Activated CD4-positive, alpha-beta memory T cell treated with anti-CD3 and anti-CD28 coated beads for 36 hours (primary cell): ENCODE measurements at regions not wholly inside any gene's neighbourhood (a gene's known extent, or its start where the extent isn't known, plus 50 kb on each side); places are given as distances from the start of the nearest gene placed in this dataset.
"Not testable (repeated sequence)": the region's sequence is repeated elsewhere in the genome, so short reads cannot be mapped to it uniquely, and the experiment has no call there.

ENCODE experiments used
- CTCF ChIA-PET: fragments of 350-600 bp; sonication (Branson Sonifier 250); formaldehyde crosslinking; loops from one replicate; lab custom pipeline; 2021; ENCODE audit warnings: antibody characterized with exemption, inconsistent platforms; lab: Charles Lee
- POLR2A ChIA-PET: fragments of 350-600 bp; sonication (Branson Sonifier 250); formaldehyde crosslinking; loops from one replicate; lab custom pipeline; 2021; ENCODE audit warnings: antibody characterized with exemption; lab: Charles Lee
- DNase-seq: peaks from one replicate; pipeline ENCODE4 v3.0.0-alpha.2; 2020
- H3K27ac Mint-ChIP-seq: one replicate; pipeline ENCODE4 v1.8.0; 2021; ENCODE audit warnings: mixed read lengths
- H3K27me3 Mint-ChIP-seq: one replicate; pipeline ENCODE4 v1.8.0; 2021; ENCODE audit warnings: mixed read lengths
- H3K36me3 Mint-ChIP-seq: one replicate; pipeline ENCODE4 v1.8.0; 2021; ENCODE audit warnings: mixed read lengths
- H3K4me1 Mint-ChIP-seq: one replicate; pipeline ENCODE4 v1.8.0; 2021; ENCODE audit warnings: low read depth, mixed read lengths
- H3K4me3 Mint-ChIP-seq: one replicate; pipeline ENCODE4 v1.8.0; 2021; ENCODE audit warnings: mild to moderate bottlenecking, mixed read lengths
- H3K9me3 Mint-ChIP-seq: one replicate; pipeline ENCODE4 v1.8.0; 2021; ENCODE audit warnings: mixed read lengths
- intact Hi-C: fragments of 100-400 bp; cut with micrococcal nuclease; formaldehyde crosslinking; loops from one replicate; pipeline ENCODE4 v1.15.1; 2023

DNA sequence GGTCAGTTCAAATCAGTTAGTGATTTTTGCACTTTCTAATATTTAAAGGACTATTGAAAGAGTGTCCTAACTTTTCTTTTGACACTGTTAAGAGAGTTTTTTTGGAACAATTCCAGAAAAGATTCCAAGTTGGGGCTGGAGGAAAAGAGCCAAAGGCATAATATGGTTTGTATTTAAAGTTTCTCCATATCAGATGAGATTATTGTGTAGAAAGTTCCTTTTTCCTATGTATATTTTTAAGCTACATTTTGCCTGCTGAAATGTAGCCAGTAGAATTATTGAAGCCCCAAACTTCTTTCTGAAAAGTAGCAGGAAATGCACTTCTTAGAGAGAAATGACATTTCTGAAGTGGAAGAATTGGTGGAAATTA lies 136.5 kb upstream of the TSC22D2 start:
- CTCF ChIA-PET: interaction anchor here (1.6 kb wide), 1 partner anchor 224 kb away, joined by 7 read pairs; no protein-coding TSS in a partner anchor

DNA sequence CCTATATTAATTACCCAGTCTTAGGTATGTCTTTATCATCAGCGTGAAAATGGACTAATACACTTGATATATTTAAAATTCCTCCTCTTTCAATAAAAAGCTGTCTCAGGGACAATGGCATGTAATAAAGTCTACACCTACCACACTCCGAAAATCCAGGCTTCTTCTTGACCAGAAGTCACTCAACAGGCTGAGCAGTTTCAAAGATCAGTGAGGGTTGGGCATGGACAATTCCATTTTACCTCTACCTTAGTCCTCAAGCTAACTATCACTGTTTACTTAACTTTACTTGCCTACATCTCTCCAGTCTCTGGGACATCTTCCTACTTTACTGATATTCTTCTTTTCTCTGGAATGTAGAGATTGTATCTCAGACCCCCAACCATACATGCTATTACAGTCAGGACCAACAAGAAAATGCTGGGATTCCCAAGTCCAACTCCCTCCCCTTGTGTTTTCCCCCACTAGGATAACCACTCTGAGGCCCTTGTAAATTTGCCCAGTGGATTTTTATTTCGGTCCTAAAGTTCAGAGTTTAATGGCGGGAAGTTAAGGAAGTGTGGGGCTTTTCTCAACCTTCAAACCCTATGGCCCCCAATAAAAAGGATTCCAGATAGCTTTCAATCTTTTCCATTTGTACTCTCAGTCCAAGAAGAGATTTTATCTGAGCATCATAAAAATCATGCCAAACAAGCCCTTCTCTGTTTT lies 137.1 kb upstream of the TSC22D2 start:
- H3K9me3 Mint-ChIP-seq: peaks cover 2% of the 10 kb centered on the region
- ChIA-PET POLR2A (no interaction called here), CTCF (interaction anchor here (1.6 kb wide), 1 partner anchor 224 kb away, joined by 7 read pairs; no protein-coding TSS in a partner anchor)
- no peak overlapping the region for H3K4me3 Mint-ChIP-seq
- DNase-seq: no peak
- intact Hi-C loops: no loop called here
- H3K36me3 Mint-ChIP-seq: no peaks in the 10 kb centered on the region
- no peak overlapping the region for H3K27ac Mint-ChIP-seq
- H3K4me1 Mint-ChIP-seq: no peaks in the 10 kb centered on the region
- H3K27me3 Mint-ChIP-seq: peaks cover 3% of the 10 kb centered on the region

More for the DNA sequence above, 136.5 kb upstream of the TSC22D2 start:
- intact Hi-C loops: no loop called here
- POLR2A ChIA-PET: no interaction called here
- Mint-ChIP-seq H3K9me3 (peaks cover 2% of the 10 kb centered on the region), H3K4me3 (no peak overlapping the region), H3K36me3 (no peaks in the 10 kb centered on the region), H3K27me3 (peaks cover 3% of the 10 kb centered on the region), H3K4me1 (no peaks in the 10 kb centered on the region), H3K27ac (no peak overlapping the region)
- DNase-seq: no peak

DNA sequence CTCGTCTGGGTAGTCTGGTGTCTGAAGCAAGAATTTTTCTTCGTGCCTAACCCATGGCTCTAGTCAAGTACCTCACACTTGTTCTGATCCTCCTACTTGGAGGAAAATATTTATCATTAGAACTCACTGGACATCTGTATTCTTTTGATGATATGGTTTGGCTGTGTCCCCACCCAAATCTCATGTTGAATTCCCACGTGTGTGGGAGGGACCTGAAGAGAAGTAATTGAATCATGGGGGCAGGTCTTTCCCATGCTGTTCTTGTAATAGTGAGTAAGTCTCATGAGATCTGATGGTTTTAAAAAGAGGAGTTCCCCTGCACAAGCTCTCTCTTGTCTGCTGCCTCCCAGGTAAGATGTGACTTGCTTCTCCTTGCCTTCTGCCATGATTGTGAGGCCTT lies 137.7 kb upstream of the TSC22D2 start:
- H3K4me3 Mint-ChIP-seq, DNase-seq, H3K36me3 Mint-ChIP-seq, H3K9me3 Mint-ChIP-seq, CTCF ChIA-PET, H3K27me3 Mint-ChIP-seq, POLR2A ChIA-PET, H3K27ac Mint-ChIP-seq, intact Hi-C loops, H3K4me1 Mint-ChIP-seq: not testable (repeated sequence)

DNA sequence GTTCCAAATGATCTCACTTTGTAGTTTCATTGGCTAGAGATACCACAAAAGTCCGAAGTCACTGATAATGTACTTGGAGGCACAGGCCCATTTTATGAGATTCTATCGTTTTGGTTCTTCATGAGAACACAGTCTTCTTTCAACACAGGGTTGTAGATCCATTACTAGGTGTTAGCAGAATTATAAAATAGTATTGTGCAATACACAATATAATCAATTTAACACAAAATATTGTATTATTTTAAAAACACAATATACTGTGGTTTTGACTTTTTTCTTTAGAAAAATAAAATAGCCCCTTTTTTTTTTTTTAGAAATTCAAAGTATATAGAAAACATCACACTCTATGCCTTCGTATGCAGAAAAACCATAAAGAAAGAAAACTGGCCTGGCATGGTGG lies 138.6 kb upstream of the TSC22D2 start:
- Mint-ChIP-seq H3K27me3 (peaks cover 3% of the 10 kb centered on the region), H3K4me3 (no peak overlapping the region), H3K4me1 (no peaks in the 10 kb centered on the region), H3K36me3 (no peaks in the 10 kb centered on the region), H3K9me3 (peaks cover 2% of the 10 kb centered on the region), H3K27ac (no peak overlapping the region)
- DNase-seq: no peak
- CTCF ChIA-PET: no interaction called here
- intact Hi-C loops: no loop called here
- POLR2A ChIA-PET: no interaction called here

DNA sequence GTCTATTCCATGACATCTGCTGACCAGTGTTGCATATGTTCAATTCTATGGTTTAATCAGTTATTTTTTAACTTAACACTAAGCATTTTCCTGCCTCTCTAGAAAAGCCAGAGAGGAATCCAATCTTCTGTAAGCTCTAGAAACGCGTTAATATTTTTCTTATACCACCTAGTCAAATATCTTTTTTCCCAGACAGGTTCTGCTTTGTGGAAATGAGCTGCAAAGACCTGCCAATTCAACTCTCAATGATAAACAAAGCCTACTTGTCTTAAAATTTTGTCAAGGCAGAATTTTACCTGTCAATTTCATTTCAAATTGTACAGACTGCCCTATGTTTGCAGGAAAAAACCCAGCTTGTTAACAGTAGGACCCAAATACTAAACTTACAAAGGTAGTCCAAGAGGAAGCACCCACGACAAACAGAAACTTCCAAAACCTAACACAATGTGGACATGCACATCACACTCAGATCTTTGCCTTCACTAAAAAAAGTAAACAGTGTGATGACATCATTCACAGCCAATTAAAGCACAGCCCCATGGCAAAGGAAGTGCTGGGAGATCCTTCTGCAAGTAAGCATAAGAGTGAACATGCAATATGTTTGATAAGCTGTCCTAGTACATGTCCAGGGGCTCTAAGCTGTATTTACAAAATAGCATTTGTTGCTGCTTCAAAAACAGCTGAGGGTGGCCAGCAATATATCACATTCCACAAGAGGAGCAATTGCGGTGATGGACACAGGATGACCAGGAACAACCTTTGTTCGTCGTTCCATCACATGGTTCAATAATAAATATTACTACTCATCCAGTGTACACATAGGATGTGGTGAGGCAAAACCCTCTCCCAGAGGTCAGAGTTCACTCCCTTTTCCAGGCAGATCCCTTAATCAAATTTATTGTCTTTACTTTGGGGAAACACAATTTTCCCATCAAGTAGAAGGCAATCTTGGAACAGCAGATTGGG lies 139.4 kb upstream of the TSC22D2 start:
- ChIA-PET POLR2A (no interaction called here), CTCF (no interaction called here)
- H3K4me1 Mint-ChIP-seq: no peaks in the 10 kb centered on the region
- no peak overlapping the region for H3K27ac Mint-ChIP-seq
- peaks cover 2% of the 10 kb centered on the region for H3K9me3 Mint-ChIP-seq
- H3K4me3 Mint-ChIP-seq: no peak overlapping the region
- H3K36me3 Mint-ChIP-seq: no peaks in the 10 kb centered on the region
- intact Hi-C loops: no loop called here
- DNase-seq: no peak
- peaks cover 6% of the 10 kb centered on the region for H3K27me3 Mint-ChIP-seq

DNA sequence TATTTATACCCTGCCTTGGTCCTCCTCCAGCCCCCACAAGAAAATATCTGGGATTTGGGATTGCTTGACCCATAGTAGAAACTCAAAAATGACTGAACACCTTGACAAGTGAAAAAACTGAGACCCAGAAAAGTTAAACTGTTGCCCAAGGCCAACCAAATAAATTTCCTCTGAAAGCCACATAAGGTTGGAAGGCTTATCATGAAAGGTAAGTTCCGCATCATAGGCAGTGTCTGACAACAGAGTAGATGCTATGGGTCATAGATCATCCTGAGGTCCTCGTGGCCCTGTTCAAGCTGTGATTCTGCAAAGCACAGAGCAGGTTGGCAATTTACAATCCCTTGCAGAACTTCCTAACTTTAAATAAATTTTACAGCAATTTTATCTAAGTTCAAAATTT lies 140.8 kb upstream of the TSC22D2 start:
- Mint-ChIP-seq H3K36me3 (no peaks in the 10 kb centered on the region), H3K27ac (no peak overlapping the region)
- CTCF ChIA-PET: no interaction called here

DNA sequence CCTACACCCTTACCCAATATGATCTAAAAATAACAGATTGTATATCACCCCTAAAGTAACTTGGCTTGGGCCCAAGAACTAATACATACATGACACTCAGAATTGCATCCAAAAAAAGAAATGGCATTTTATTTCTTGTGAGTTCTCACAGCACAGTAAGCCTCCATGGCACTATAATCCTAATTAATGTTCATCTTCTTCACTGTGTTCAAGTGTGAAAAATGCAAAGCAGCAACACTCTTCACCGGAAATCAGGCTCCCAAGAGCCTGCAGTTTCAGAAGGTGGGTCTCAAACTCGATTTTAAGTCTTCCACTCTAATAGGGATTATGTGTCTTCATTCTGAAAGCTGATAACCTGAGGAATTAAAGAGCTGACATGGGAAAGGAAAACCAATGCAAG lies 142.8 kb upstream of the TSC22D2 start:
- Mint-ChIP-seq H3K36me3 (no peaks in the 10 kb centered on the region), H3K27ac (no peak overlapping the region), H3K27me3 (peaks cover 6% of the 10 kb centered on the region), H3K4me3 (no peak overlapping the region), H3K4me1 (no peaks in the 10 kb centered on the region), H3K9me3 (no peaks in the 10 kb centered on the region)
- no peak for DNase-seq
- ChIA-PET CTCF (no interaction called here), POLR2A (no interaction called here)
- intact Hi-C loops: no loop called here

More for the DNA sequence above, 140.8 kb upstream of the TSC22D2 start:
- no peak for DNase-seq
- POLR2A ChIA-PET: interaction anchor here (0.6 kb wide), 1 partner anchor 142 kb away, joined by 3 read pairs; no protein-coding TSS in a partner anchor
- intact Hi-C loops: no loop called here
- Mint-ChIP-seq H3K27me3 (peaks cover 6% of the 10 kb centered on the region), H3K4me3 (no peak overlapping the region), H3K9me3 (peaks cover 2% of the 10 kb centered on the region), H3K4me1 (no peaks in the 10 kb centered on the region)

DNA sequence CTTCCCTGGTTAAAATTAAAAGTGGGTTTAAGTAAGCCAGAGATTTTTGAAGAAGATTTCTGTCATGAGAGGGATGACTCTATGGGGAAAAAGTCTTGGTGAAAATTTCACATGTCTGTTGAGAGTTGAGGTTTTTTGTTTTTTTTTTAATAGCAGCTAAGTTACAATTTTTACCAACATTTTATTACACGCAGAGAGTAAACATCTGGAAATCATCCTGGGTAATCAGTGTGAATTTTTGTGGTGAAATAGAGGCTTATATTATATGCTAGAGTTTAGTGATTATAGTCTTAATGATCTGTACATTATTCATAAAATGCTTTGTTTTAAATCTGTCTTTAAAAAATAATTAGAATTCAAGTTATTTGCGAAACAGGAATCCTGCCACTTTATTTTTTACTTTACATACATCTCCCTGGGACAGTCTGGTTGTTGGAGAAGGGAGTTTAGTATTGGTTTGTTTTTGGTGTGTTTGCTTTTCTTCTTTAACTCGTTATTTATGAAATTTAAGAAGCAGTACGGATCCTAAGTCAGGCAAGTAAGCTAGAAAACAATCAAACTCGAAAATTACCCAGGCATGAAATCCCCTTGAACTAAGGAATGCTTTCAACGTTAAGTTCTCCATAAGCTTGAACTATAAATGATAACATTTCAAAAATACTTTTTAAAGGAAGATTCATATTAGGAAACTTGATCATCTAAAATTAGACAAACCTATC lies 143.4 kb upstream of the TSC22D2 start:
- ChIA-PET CTCF (no interaction called here), POLR2A (no interaction called here)
- Mint-ChIP-seq H3K9me3 (no peaks in the 10 kb centered on the region), H3K27me3 (peaks cover 6% of the 10 kb centered on the region), H3K27ac (no peak overlapping the region), H3K4me1 (no peaks in the 10 kb centered on the region), H3K4me3 (no peak overlapping the region), H3K36me3 (no peaks in the 10 kb centered on the region)
- intact Hi-C loops: no loop called here
- DNase-seq: no peak

DNA sequence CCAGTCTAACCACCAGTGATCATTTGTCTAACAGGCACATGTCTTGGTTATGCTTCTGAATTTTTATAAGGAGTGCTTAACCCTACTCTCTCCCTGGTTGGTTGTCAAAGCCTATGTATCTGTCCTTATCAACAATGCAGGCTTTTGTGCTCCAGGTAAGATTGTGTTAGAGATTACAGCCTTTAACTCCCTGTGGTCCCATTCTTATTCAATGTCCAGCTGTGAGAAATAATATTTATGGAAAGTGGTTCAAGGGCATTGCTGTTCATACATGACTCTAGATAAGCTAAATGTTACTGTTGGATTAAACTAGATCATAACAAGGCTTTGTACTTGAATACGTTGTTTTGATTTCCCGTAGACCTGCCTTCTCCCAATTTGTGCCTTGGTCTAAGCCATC lies 146.1 kb upstream of the TSC22D2 start:
- CTCF ChIA-PET: no interaction called here
- no peak for DNase-seq
- intact Hi-C loops: no loop called here

DNA sequence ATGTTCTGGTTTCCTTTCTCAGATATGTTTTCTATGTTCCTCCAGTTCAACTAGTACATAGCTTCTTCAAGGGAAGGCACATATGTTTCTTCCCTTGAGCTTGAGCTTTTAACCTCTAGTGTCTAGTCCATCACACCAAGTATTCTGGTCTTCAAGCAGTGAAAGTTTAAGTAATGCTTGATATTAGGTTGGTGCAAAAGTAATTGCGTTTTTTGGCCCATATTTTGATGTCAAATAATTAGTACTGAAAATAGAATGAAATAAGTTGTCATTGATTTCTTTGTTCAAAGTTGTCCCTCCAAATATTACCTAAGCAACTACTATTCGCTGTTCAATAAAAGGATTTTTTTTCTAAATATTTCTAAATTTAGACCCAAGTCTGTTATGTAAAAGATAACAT lies 146.7 kb upstream of the TSC22D2 start:
- Mint-ChIP-seq H3K36me3 (no peaks in the 10 kb centered on the region), H3K27ac (no peak overlapping the region), H3K27me3 (peaks cover 3% of the 10 kb centered on the region), H3K9me3 (no peaks in the 10 kb centered on the region), H3K4me1 (no peaks in the 10 kb centered on the region), H3K4me3 (no peak overlapping the region)
- DNase-seq: no peak
- POLR2A ChIA-PET: no interaction called here
- intact Hi-C loops: no loop called here
- CTCF ChIA-PET: no interaction called here

More for the DNA sequence above, 146.1 kb upstream of the TSC22D2 start:
- POLR2A ChIA-PET: no interaction called here
- peaks cover 3% of the 10 kb centered on the region for H3K27me3 Mint-ChIP-seq
- no peak overlapping the region for H3K4me3 Mint-ChIP-seq
- H3K36me3 Mint-ChIP-seq: no peaks in the 10 kb centered on the region
- no peak overlapping the region for H3K27ac Mint-ChIP-seq
- H3K9me3 Mint-ChIP-seq: no peaks in the 10 kb centered on the region
- no peaks in the 10 kb centered on the region for H3K4me1 Mint-ChIP-seq

DNA sequence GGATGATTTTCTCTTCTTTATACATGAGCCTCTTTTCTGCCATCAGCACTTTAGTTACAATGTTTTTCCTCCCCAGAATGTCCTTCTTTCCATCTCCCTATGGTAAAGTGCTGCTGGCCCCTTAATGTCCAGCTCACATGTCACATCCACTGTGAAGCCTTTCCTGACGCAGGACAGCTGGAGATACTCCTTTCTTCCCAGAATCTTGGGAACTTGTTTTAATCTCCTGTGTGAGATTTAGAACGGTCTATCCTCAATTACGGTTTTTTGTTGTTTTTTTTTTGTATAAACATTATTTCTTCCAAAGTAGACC lies 147.7 kb upstream of the TSC22D2 start:
- POLR2A ChIA-PET: no interaction called here
- H3K36me3 Mint-ChIP-seq: no peaks in the 10 kb centered on the region
- CTCF ChIA-PET: interaction anchor here (1.1 kb wide), 2 partner anchors 40 to 44 kb away, joined by 3 to 4 read pairs; no protein-coding TSS in a partner anchor

More for the DNA sequence above, 147.7 kb upstream of the TSC22D2 start:
- H3K27me3 Mint-ChIP-seq: peaks cover 7% of the 10 kb centered on the region
- H3K27ac Mint-ChIP-seq: no peak overlapping the region
- H3K4me3 Mint-ChIP-seq: no peak overlapping the region
- intact Hi-C loops: no loop called here
- no peaks in the 10 kb centered on the region for H3K4me1 Mint-ChIP-seq
- no peaks in the 10 kb centered on the region for H3K9me3 Mint-ChIP-seq
- DNase-seq: no peak
